SU-DHL-6 (cell line): ENCODE measurements at regions not wholly inside any gene's neighbourhood (a gene's known extent, or its start where the extent isn't known, plus 50 kb on each side); places are given as distances from the start of the nearest gene placed in this dataset.

Experiments used
- H2AFZ ChIP-seq: fragments of 200-600 bp; sonication (generic); 2 replicates; pipeline ENCODE4 v1.6.1; 2014; ENCODE audit warnings: low read depth, mild to moderate bottlenecking, moderate library complexity, mixed read lengths, antibody characterized with exemption, low read length; ENCODE audit not compliant: severe bottlenecking
- H3F3A ChIP-seq: fragments of 200-600 bp; shearing (Covaris generic); 2 replicates; pipeline ENCODE4 v1.6.0; 2016; ENCODE audit warnings: antibody characterized with exemption, mild to moderate bottlenecking; ENCODE audit not compliant: insufficient read depth
- H3K27ac ChIP-seq: fragments of 200-600 bp; sonication (generic); 2 replicates; pipeline ENCODE4 v1.5.1; 2016; ENCODE audit warnings: low read depth, mild to moderate bottlenecking, low read length, moderate library complexity, mixed read lengths
- H3K27me3 ChIP-seq: fragments of 200-600 bp; sonication (generic), shearing (Covaris generic); 2 replicates; pipeline ENCODE4 v1.6.0; 2014; ENCODE audit warnings: mild to moderate bottlenecking, low read length
- H3K36me3 ChIP-seq: fragments of 200-600 bp; sonication (generic); 2 replicates; pipeline ENCODE4 v1.6.1; 2014; ENCODE audit warnings: mild to moderate bottlenecking, low read length, mixed read lengths
- H3K4me2 ChIP-seq: fragments of 300-600, 200-600 bp; shearing (Covaris generic), sonication (generic); 2 replicates; pipeline ENCODE4 v1.6.0; 2014; ENCODE audit warnings: low read length, low read depth, mild to moderate bottlenecking; ENCODE audit not compliant: poor library complexity, severe bottlenecking
- H3K4me3 ChIP-seq: fragments of 200-600 bp; sonication (generic); 2 replicates; pipeline ENCODE4 v1.5.1; 2014; ENCODE audit warnings: antibody characterized with exemption, low read length, mild to moderate bottlenecking, mixed read lengths; ENCODE audit not compliant: insufficient read depth, poor library complexity, severe bottlenecking
- H3K79me2 ChIP-seq: fragments of 200-600 bp; sonication (generic); 2 replicates; pipeline ENCODE4 v1.6.1; 2014; ENCODE audit warnings: mild to moderate bottlenecking, low read length, moderate library complexity; ENCODE audit not compliant: insufficient read depth
- H3K9ac ChIP-seq: fragments of 200-600 bp; sonication (generic); 2 replicates; pipeline ENCODE4 v1.7.0; 2014; ENCODE audit warnings: mild to moderate bottlenecking, low read length
- H3K9me2 ChIP-seq: fragments of 200-600 bp; sonication (generic); replicated peaks from 2 replicates; pipeline ENCODE4 v1.6.1; 2014; ENCODE audit warnings: low read length; ENCODE audit not compliant: insufficient read depth
- H3K9me3 ChIP-seq: fragments of 200-600 bp; sonication (generic); 2 replicates; pipeline ENCODE4 v1.6.1; 2014; ENCODE audit warnings: low read length, mixed read lengths; ENCODE audit not compliant: insufficient read depth
- H4K20me1 ChIP-seq: fragments of 200-600 bp; sonication (generic); 2 replicates; pipeline ENCODE4 v1.6.1; 2014; ENCODE audit warnings: low read depth, mild to moderate bottlenecking, antibody characterized with exemption, low read length, moderate library complexity, mixed read lengths
- CTCF ChIP-seq: fragments of 200-600 bp; sonication (generic); IDR thresholded peaks from one replicate; pipeline ENCODE4 v1.5.1; 2017; ENCODE audit warnings: antibody characterized with exemption, mild to moderate bottlenecking, low read length, moderate library complexity; ENCODE audit not compliant: insufficient read depth, poor library complexity, severe bottlenecking
- EZH2phosphoT487 ChIP-seq: fragments of 200-600 bp; sonication (generic), shearing (Covaris generic); conservative IDR thresholded peaks from 2 replicates; pipeline ENCODE4 v1.6.1; 2018; ENCODE audit warnings: mild to moderate bottlenecking, antibody characterized with exemption, low read length, moderate library complexity, mixed read lengths

GRCh38 chr9:3698076-3698475 is 172.3 kb upstream of the RFX3 start:
- no peaks in the 10 kb centered on the region for H3K9me2 ChIP-seq
- no peak for TF ChIP-seq CTCF
- no peak for TF ChIP-seq EZH2phosphoT487
- no peaks in the 10 kb centered on the region for H3K79me2 ChIP-seq
- no peaks in the 10 kb centered on the region for H4K20me1 ChIP-seq
- H3K27ac ChIP-seq = no peak overlapping the region
- no peaks in the 10 kb centered on the region for H3K36me3 ChIP-seq
- no peak overlapping the region for H3K4me2 ChIP-seq
- H3K4me3 ChIP-seq = no peak overlapping the region
- no peak overlapping the region for H3K9ac ChIP-seq
- H2AFZ ChIP-seq = no peak overlapping the region
- H3K27me3 ChIP-seq = peaks cover 3% of the 10 kb centered on the region; the same call in 1 of the 2 replicates
- no peaks in the 10 kb centered on the region for H3K9me3 ChIP-seq
- no peaks in the 10 kb centered on the region for H3F3A ChIP-seq

- Histone ChIP-seq H3K36me3 (no peaks in the 10 kb centered on the region), H3K4me2 (no peak overlapping the region), H3K9me3 (no peaks in the 10 kb centered on the region), H3F3A (no peaks in the 10 kb centered on the region), H3K9me2 (no peaks in the 10 kb centered on the region), H4K20me1 (no peaks in the 10 kb centered on the region), H3K27me3 (peaks cover 3% of the 10 kb centered on the region; the same call in 1 of the 2 replicates), H3K9ac (no peak overlapping the region), H3K4me3 (no peak overlapping the region), H2AFZ (no peak overlapping the region), H3K79me2 (no peaks in the 10 kb centered on the region), H3K27ac (no peak overlapping the region)
- no peak for TF ChIP-seq CTCF
- TF ChIP-seq EZH2phosphoT487 = no peak
These were observed 170.6 kb upstream of the RFX3 start for GRCh38 chr9:3696368-3696767.

GRCh38 chr9:3692606-3693005 is 166.8 kb upstream of the RFX3 start:
- no peak overlapping the region for H2AFZ ChIP-seq
- H3K79me2 ChIP-seq = no peaks in the 10 kb centered on the region
- no peaks in the 10 kb centered on the region for H4K20me1 ChIP-seq
- no peaks in the 10 kb centered on the region for H3F3A ChIP-seq
- H3K4me3 ChIP-seq = no peak overlapping the region
- H3K27me3 ChIP-seq = no peaks in the 10 kb centered on the region
- H3K9ac ChIP-seq = no peak overlapping the region
- H3K9me3 ChIP-seq = no peaks in the 10 kb centered on the region
- TF ChIP-seq CTCF (no peak), EZH2phosphoT487 (no peak)
- no peak overlapping the region for H3K4me2 ChIP-seq
- no peaks in the 10 kb centered on the region for H3K9me2 ChIP-seq
- no peak overlapping the region for H3K27ac ChIP-seq
- no peaks in the 10 kb centered on the region for H3K36me3 ChIP-seq
